Upper lobe of left lung (tissue), 6 donors: ENCODE measurements at regions not wholly inside any gene's neighbourhood (a gene's known extent, or its start where the extent isn't known, plus 50 kb on each side); places are given as distances from the start of the nearest gene placed in this dataset.

Experiments
- ATAC-seq, 2 donors: fragments of 200-7000 bp; cut with Tn5 transposase; one replicate each; pipeline ENCODE4 v1.9.1; 2022; ENCODE audit warnings: mild to moderate bottlenecking in 2 of 2, moderate library complexity in 2 of 2; ENCODE audit not compliant: low FRiP score in 2 of 2
- DNase-seq, 2 donors: peaks; one replicate each; pipeline ENCODE4 v3.0.0-alpha.2; 2019 to 2020
- H3K27ac ChIP-seq, 4 donors: fragments of 200-600 bp; sonication (generic); one replicate each; pipeline ENCODE4 v1.5.1; 2016 to 2019
- H3K27me3 ChIP-seq, 4 donors: fragments of 200-600 bp; sonication (generic); one replicate each; pipeline ENCODE4 v1.5.1; 2017 to 2019
- H3K36me3 ChIP-seq, 4 donors: fragments of 200-600 bp; sonication (generic); one replicate each; pipeline ENCODE4 v1.5.1; 2016 to 2019
- H3K4me1 ChIP-seq, 4 donors: fragments of 200-600 bp; sonication (generic); one replicate each; pipeline ENCODE4 v1.5.1; 2018 to 2019
- H3K4me3 ChIP-seq, 4 donors: fragments of 200-600 bp; sonication (generic); one replicate each; pipeline ENCODE4 v1.5.1; 2017 to 2019; ENCODE audit warnings: mild to moderate bottlenecking in 2 of 4, moderate library complexity in 1 of 4
- H3K9me3 ChIP-seq, 4 donors: fragments of 200-600 bp; sonication (generic); one replicate each; pipeline ENCODE4 v1.5.1; 2018 to 2019
- CTCF ChIP-seq, 6 experiments: fragments of 450-650 bp in 4 of 6; fragments of 200-600 bp in 2 of 6; sonication (generic) in 2 of 6; IDR thresholded peaks; one replicate each; pipeline ENCODE4 v1.5.1; 2016 to 2019; ENCODE audit warnings: antibody characterized with exemption in 6 of 6
- EP300 ChIP-seq, 4 donors: sonication (generic); formaldehyde crosslinking; IDR thresholded peaks; one replicate each; pipeline ENCODE4 v1.5.1; 2017; ENCODE audit warnings: antibody characterized with exemption in 4 of 4, control low read depth in 2 of 4
- POLR2A ChIP-seq, 4 donors: fragments of 450-650 bp; IDR thresholded peaks; one replicate each; pipeline ENCODE4 v1.5.1; 2016 to 2017; ENCODE audit warnings: antibody characterized with exemption in 4 of 4, mild to moderate bottlenecking in 2 of 4
- POLR2AphosphoS5 ChIP-seq, 2 donors: sonication (generic); formaldehyde crosslinking; IDR thresholded peaks; one replicate each; pipeline ENCODE4 v1.5.1; 2017; ENCODE audit warnings: antibody characterized with exemption in 2 of 2
- WGBS, 2 donors: methylation state at CpG; one replicate each; pipeline ENCODE4 v1.1.5; 2017 to 2018; 5-methylcytosine and 5-hydroxymethylcytosine counted together
- donor health status: DM: no; HTN: no; CAD: no; lungs with moderate emphysema.
- donor health status: DM: no; HTN: yes; CAD: no; lungs with severe emphysema.

DNA sequence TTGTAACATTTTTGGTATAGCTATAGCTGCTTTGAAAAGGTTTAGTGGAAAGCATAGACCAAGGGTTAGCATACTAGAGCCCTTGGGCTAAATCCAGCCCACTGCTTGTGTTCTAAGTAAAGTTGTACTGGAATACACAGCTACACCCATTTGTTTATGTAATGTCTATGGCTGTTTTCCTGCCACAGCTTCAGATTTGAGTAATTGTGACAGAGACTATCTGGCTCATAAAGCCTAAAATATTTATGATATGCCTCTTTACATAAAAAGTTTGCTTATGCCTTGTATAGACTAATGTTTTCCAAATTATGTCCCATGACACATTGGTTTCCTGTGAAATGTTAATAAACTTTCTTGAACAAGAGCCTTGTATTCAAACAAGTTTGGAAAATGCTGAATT is 234.8 kb upstream of the ATP2B1 start:
- no peak overlapping the region for H3K27ac ChIP-seq
- no peaks in the 10 kb centered on the region for H3K27me3 ChIP-seq
- H3K4me3 ChIP-seq, result no peak overlapping the region
- DNase-seq (no peak), ATAC-seq (no peak)
- H3K9me3 ChIP-seq, result no peaks in the 10 kb centered on the region
- peaks cover 6 to 19% (median 8%) of the 10 kb centered on the region in 4 donors for H3K4me1 ChIP-seq
- no peak for TF ChIP-seq EP300 (IDR thresholded peaks at IDR 0.05)
- no peaks in the 10 kb centered on the region for H3K36me3 ChIP-seq

DNA sequence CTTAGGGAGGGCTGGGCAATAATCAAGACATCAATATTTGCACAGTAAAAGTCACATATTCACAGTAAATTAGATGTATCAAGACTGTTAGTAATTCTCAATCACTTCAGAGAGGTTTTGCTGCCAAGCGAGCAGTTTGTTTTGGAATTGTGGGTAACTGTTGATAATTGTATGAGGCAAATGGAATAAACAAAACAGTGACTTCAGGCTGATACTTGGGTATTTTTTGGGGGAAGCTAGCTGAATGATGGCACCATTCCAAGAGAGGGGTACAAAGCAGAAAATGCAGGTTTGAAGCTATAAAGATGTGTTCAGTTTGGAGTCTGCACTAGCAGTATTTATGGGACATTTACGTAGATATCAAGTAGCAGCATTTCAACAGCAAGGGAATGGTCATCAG is 232.8 kb upstream of the ATP2B1 start:
- no peak for ATAC-seq
- Histone ChIP-seq H3K36me3 (no peaks in the 10 kb centered on the region), H3K9me3 (no peaks in the 10 kb centered on the region), H3K4me3 (no peak overlapping the region), H3K27me3 (no peaks in the 10 kb centered on the region), H3K27ac (no peak overlapping the region), H3K4me1 (peaks cover 0 to 5% (median 0%) of the 10 kb centered on the region in 4 donors)
- DNase-seq, result no peak
- WGBS, 2 donors, result 86 to 88% methylated on average over 2 of the region's 2 CpGs
- TF ChIP-seq EP300 (IDR thresholded peaks at IDR 0.05) (no peak), CTCF (IDR thresholded peaks at IDR 0.05) (no peak), POLR2A (IDR thresholded peaks at IDR 0.05) (no peak)

DNA sequence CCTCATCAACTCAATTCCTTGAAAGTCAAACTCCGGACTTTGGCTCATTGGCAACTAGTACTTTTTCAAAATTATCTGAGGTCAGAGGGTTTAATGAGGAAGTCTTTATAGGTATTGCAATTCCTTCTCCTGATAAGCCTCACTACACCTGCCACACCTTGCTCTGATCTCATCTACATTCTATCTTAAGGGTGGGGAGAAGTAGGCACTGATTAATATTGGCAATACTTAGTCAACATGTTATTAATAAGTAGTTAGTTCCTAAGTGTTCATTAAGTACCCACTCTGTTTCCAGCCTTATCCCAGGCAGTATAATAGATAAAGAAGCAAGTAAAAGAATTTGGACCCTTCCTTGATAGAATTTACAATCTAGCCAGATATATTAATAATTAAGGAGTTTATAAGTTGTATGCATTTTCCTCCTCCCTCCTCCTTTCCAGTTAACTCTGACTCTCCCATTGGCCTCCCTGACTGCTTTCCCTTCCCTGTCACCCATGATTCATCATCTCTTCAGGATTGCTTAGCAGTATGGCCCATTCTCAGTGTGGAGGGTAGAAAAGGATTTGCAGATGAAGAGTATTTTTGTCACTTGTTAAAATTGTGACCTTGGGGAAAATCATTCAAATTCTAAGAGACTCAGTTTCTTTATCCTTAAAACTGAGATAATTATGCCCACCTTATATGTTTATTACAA is 231.0 kb upstream of the ATP2B1 start:
- H3K36me3 ChIP-seq, result no peaks in the 10 kb centered on the region
- WGBS, 2 donors, result 78 to 84% methylated on average over 1 of the region's 1 CpG
- peaks cover 0 to 5% (median 0%) of the 10 kb centered on the region in 4 donors for H3K4me1 ChIP-seq
- TF ChIP-seq EP300 (IDR thresholded peaks at IDR 0.05), result no peak
- no peak for TF ChIP-seq POLR2AphosphoS5 (IDR thresholded peaks at IDR 0.05)
- TF ChIP-seq CTCF (IDR thresholded peaks at IDR 0.05), result no peak
- no peak for TF ChIP-seq POLR2A (IDR thresholded peaks at IDR 0.05)
- H3K4me3 ChIP-seq, result no peak overlapping the region
- no peaks in the 10 kb centered on the region for H3K9me3 ChIP-seq
- H3K27me3 ChIP-seq, result no peaks in the 10 kb centered on the region
- ATAC-seq, result no peak
- DNase-seq, result no peak
- H3K27ac ChIP-seq, result no peak overlapping the region

GRCh38 chr12:89936631-89937030 is 228.0 kb upstream of the ATP2B1 start:
- 72 to 73% methylated on average over 3 of the region's 3 CpGs for WGBS, 2 donors
- Histone ChIP-seq H3K36me3 (no peaks in the 10 kb centered on the region), H3K4me1 (no peaks in the 10 kb centered on the region), H3K27ac (no peak overlapping the region), H3K9me3 (no peaks in the 10 kb centered on the region), H3K27me3 (no peaks in the 10 kb centered on the region), H3K4me3 (no peak overlapping the region)
- TF ChIP-seq CTCF (IDR thresholded peaks at IDR 0.05) (no peak), EP300 (IDR thresholded peaks at IDR 0.05) (no peak), POLR2A (IDR thresholded peaks at IDR 0.05) (no peak), POLR2AphosphoS5 (IDR thresholded peaks at IDR 0.05) (no peak)
- ATAC-seq (no peak), DNase-seq (no peak)

DNA sequence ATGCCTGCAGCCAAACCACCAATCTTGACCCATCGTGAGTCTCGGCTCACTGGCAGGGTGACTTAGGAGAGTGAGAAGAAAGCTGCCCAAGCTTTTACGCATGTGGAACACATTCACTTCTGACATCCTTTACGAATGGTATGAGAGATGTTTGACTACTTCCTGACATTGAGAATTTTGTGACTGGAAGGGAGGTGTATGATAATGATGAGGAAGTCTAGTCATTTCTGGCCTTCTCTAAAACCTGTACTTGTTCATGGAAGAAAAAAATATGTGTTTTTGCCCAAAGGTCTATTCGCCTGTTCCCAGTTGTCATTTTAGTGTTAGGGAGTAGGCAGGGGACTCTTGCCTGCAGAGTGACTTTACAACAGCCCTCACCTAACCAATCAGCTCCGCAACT is 227.2 kb upstream of the ATP2B1 start:
- no peak for ATAC-seq
- Histone ChIP-seq H3K36me3 (no peaks in the 10 kb centered on the region), H3K4me1 (no peaks in the 10 kb centered on the region), H3K9me3 (no peaks in the 10 kb centered on the region), H3K27ac (no peak overlapping the region), H3K27me3 (no peaks in the 10 kb centered on the region), H3K4me3 (no peak overlapping the region)
- no peak for TF ChIP-seq CTCF (IDR thresholded peaks at IDR 0.05)
- TF ChIP-seq POLR2A (IDR thresholded peaks at IDR 0.05), result no peak
- no peak for TF ChIP-seq EP300 (IDR thresholded peaks at IDR 0.05)
- no peak for TF ChIP-seq POLR2AphosphoS5 (IDR thresholded peaks at IDR 0.05)
- 66 to 89% methylated on average over 6 of the region's 6 CpGs for WGBS, 2 donors
- DNase-seq, result no peak
